SK-N-SH (cell line): ENCODE measurements at regions not wholly inside any gene's neighbourhood (a gene's known extent, or its start where the extent isn't known, plus 50 kb on each side); places are given as distances from the start of the nearest gene placed in this dataset.

ENCODE experiments used
- CTCF ChIA-PET: fragments of 300-600, 350-600 bp; formaldehyde crosslinking; extraction: SDS; loops from one replicate; lab custom pipeline; 2021; lab: Yijun Ruan, JAX
- POLR2A ChIA-PET: fragments of 350-600 bp; sonication (Branson Sonifier 250); formaldehyde crosslinking; extraction: SDS; loops from one replicate; lab custom pipeline; 2020; ENCODE audit warnings: antibody characterized with exemption, inconsistent platforms; lab: Yijun Ruan, JAX
- DNase-seq: peaks from one replicate; pipeline ENCODE4 v3.0.0; 2012
- H2AFZ ChIP-seq: fragments of 200-600 bp; sonication (generic); 2 replicates; pipeline ENCODE4 v1.8.1; 2016; ENCODE audit warnings: antibody characterized with exemption, mild to moderate bottlenecking, low read depth
- H3F3A ChIP-seq: fragments of 200-600 bp; sonication (generic); replicated peaks from 2 replicates; pipeline ENCODE3; 2016; ENCODE audit warnings: antibody characterized with exemption, mild to moderate bottlenecking; ENCODE audit not compliant: insufficient read depth
- H3K27ac ChIP-seq, 2 experiments: fragments of 200-500 bp in 1 of 2; fragments of 200-600 bp in 1 of 2; sonication (Bioruptor generic) in 1 of 2; sonication (generic), shearing (Covaris generic) in 1 of 2; 2 replicates each; pipeline versions ENCODE4 v1.5.1 to v1.6.1; 2014 to 2016; ENCODE audit warnings: low read depth in 2 of 2, inconsistent platforms in 1 of 2, low read length in 1 of 2, mild to moderate bottlenecking in 1 of 2, mixed read lengths in 1 of 2
- H3K27me3 ChIP-seq: fragments of 200-600 bp; sonication (generic), shearing (Covaris generic); 2 replicates; pipeline ENCODE4 v1.6.1; 2016; ENCODE audit warnings: mixed run types; ENCODE audit not compliant: insufficient read depth
- H3K36me3 ChIP-seq, 2 experiments: fragments of 200-500 bp in 1 of 2; fragments of 200-600 bp in 1 of 2; sonication (Bioruptor generic) in 1 of 2; sonication (generic) in 1 of 2; replicated peaks in 1 of 2; 2 replicates each; pipeline versions ENCODE3 to v1.5.1; 2014 to 2016; ENCODE audit warnings: low read length in 1 of 2, mild to moderate bottlenecking in 1 of 2; ENCODE audit not compliant: insufficient read depth in 2 of 2, control insufficient read depth in 1 of 2
- H3K4me1 ChIP-seq, 2 experiments: fragments of 200-500 bp in 1 of 2; fragments of 200-600 bp in 1 of 2; sonication (Bioruptor generic) in 1 of 2; sonication (generic), shearing (Covaris generic) in 1 of 2; 2 replicates each; pipeline versions ENCODE4 v1.5.1 to v1.6.1; 2014 to 2016; ENCODE audit warnings: low read depth in 1 of 2, low read length in 1 of 2, mixed run types in 1 of 2; ENCODE audit not compliant: insufficient read depth in 2 of 2, control insufficient read depth in 1 of 2
- H3K4me2 ChIP-seq: fragments of 200-600 bp; sonication (generic), shearing (Covaris generic); 2 replicates; pipeline ENCODE4 v1.6.1; 2017; ENCODE audit warnings: mixed run types
- H3K4me3 ChIP-seq, 2 experiments: fragments of 200-500 bp in 1 of 2; fragments of 200-600 bp in 1 of 2; sonication (Bioruptor generic) in 1 of 2; sonication (generic), shearing (Covaris generic) in 1 of 2; 2 replicates each; pipeline versions ENCODE4 v1.5.1 to v1.8.1; 2014 to 2016; ENCODE audit warnings: low read depth in 2 of 2, inconsistent platforms in 1 of 2, low read length in 1 of 2, mild to moderate bottlenecking in 1 of 2, mixed read lengths in 1 of 2, moderate library complexity in 1 of 2
- H3K79me2 ChIP-seq: fragments of 200-600 bp; sonication (generic); 2 replicates; pipeline ENCODE4 v1.8.1; 2017; ENCODE audit warnings: mild to moderate bottlenecking; ENCODE audit not compliant: insufficient read depth
- H3K9ac ChIP-seq: fragments of 200-600 bp; sonication (generic); 2 replicates; pipeline ENCODE4 v1.6.1; 2017; ENCODE audit warnings: mixed run types
- H3K9me2 ChIP-seq: fragments of 200-600 bp; sonication (generic); 2 replicates; pipeline ENCODE4 v1.6.1; 2017; ENCODE audit warnings: mixed run types
- H3K9me3 ChIP-seq: fragments of 200-600 bp; sonication (generic); 2 replicates; pipeline ENCODE4 v1.6.1; 2017; ENCODE audit warnings: mixed run types, mild to moderate bottlenecking, moderate library complexity
- H4K20me1 ChIP-seq: fragments of 200-600 bp; sonication (generic); 2 replicates; pipeline ENCODE4 v1.6.1; 2017; ENCODE audit warnings: mild to moderate bottlenecking, mixed run types; ENCODE audit not compliant: insufficient read depth
- CHD2 ChIP-seq: fragments of 150-350 bp; IDR thresholded peaks from 2 replicates; pipeline ENCODE4 v1.6.1; 2018; ENCODE audit warnings: low read length; ENCODE audit not compliant: partially characterized antibody
- CTCF ChIP-seq: fragments of 200-600 bp; sonication (generic); IDR thresholded peaks from 2 replicates; pipeline ENCODE4 v1.6.1; 2017; ENCODE audit warnings: antibody characterized with exemption, mild to moderate bottlenecking, moderate library complexity
- ELF1 ChIP-seq: IDR thresholded peaks from 2 replicates; pipeline ENCODE4 v1.4.0; 2012
- EZH2phosphoT487 ChIP-seq: fragments of 200-600 bp; sonication (generic); IDR thresholded peaks from 2 replicates; pipeline ENCODE4 v1.6.1; 2017; ENCODE audit warnings: low read depth, mixed run types, mild to moderate bottlenecking, antibody characterized with exemption, moderate library complexity, borderline replicate concordance
- FOSL2 ChIP-seq: IDR thresholded peaks from 2 replicates; pipeline ENCODE4 v1.4.0; 2012; ENCODE audit warnings: low read depth, mild to moderate bottlenecking, moderate library complexity, borderline replicate concordance
- FOXJ3 ChIP-seq: sonication (generic); formaldehyde crosslinking; IDR thresholded peaks from 2 replicates; pipeline ENCODE4 v1.5.1; 2020; ENCODE audit warnings: mild to moderate bottlenecking, missing genetic modification reagents
- GATA2 ChIP-seq: sonication (generic); formaldehyde crosslinking; IDR thresholded peaks from 2 replicates; pipeline ENCODE4 v1.5.0; 2020; ENCODE audit warnings: mild to moderate bottlenecking, missing genetic modification reagents
- JUND ChIP-seq: IDR thresholded peaks from 2 replicates; pipeline ENCODE4 v1.4.0; 2012
- MAX ChIP-seq: IDR thresholded peaks from 2 replicates; pipeline ENCODE4 v1.4.0; 2012; ENCODE audit warnings: low read depth
- MXI1 ChIP-seq: IDR thresholded peaks from 2 replicates; pipeline ENCODE4 v1.6.1; 2012; ENCODE audit warnings: mild to moderate bottlenecking, low read depth, low read length, improper control_type of control experiment
- NFIC ChIP-seq: IDR thresholded peaks from 2 replicates; pipeline ENCODE4 v1.4.0; 2012; ENCODE audit warnings: borderline replicate concordance
- NRF1 ChIP-seq: IDR thresholded peaks from 2 replicates; pipeline ENCODE4 v1.6.1; 2012; ENCODE audit warnings: low read depth, mild to moderate bottlenecking, low read length
- POLR2AphosphoS5 ChIP-seq: IDR thresholded peaks from 2 replicates; pipeline ENCODE4 v1.6.1; 2012; ENCODE audit warnings: low read depth, low read length
- RAD21 ChIP-seq: IDR thresholded peaks from 2 replicates; pipeline ENCODE4 v1.6.1; 2012; ENCODE audit warnings: mild to moderate bottlenecking, low read length
- RCOR1 ChIP-seq: fragments of 150-350 bp; IDR thresholded peaks from 2 replicates; pipeline ENCODE4 v1.6.1; 2017; ENCODE audit warnings: antibody characterized with exemption, low read length
- SIN3A ChIP-seq: IDR thresholded peaks from 2 replicates; pipeline ENCODE4 v1.6.1; 2012; ENCODE audit warnings: low read depth, mild to moderate bottlenecking, low read length, moderate library complexity, borderline replicate concordance
- SMC3 ChIP-seq: IDR thresholded peaks from 2 replicates; pipeline ENCODE4 v1.6.1; 2012; ENCODE audit warnings: low read depth, low read length, improper control_type of control experiment
- TAF1 ChIP-seq: IDR thresholded peaks from 2 replicates; pipeline ENCODE4 v1.6.1; 2012; ENCODE audit warnings: low read depth, mild to moderate bottlenecking, low read length, moderate library complexity, borderline replicate concordance
- TCF12 ChIP-seq: IDR thresholded peaks from 2 replicates; pipeline ENCODE4 v1.4.0; 2012
- TEAD4 ChIP-seq: IDR thresholded peaks from 2 replicates; pipeline ENCODE4 v1.4.0; 2012; ENCODE audit warnings: mild to moderate bottlenecking, borderline replicate concordance; ENCODE audit not compliant: insufficient read depth
- YY1 ChIP-seq: IDR thresholded peaks from 2 replicates; pipeline ENCODE4 v1.4.0; 2012; ENCODE audit warnings: low read depth, mild to moderate bottlenecking
- WGBS: methylation state at CpG from one replicate; pipeline ENCODE4 v1.1.6; 2017; ENCODE audit warnings: low lambda C conversion rate; 5-methylcytosine and 5-hydroxymethylcytosine counted together

GRCh38 chr5:89106480-89106879, 223.5 kb upstream of the MEF2C start:
- no peaks in the 10 kb centered on the region for H3K27me3 ChIP-seq
- no peak overlapping the region for H3K4me2 ChIP-seq
- ChIA-PET POLR2A (no interaction called here), CTCF (no interaction called here)
- DNase-seq: no peak
- no peaks in the 10 kb centered on the region for H3K9me2 ChIP-seq
- no peak overlapping the region for H3K4me3 ChIP-seq
- no peak for TF ChIP-seq NRF1
- TF ChIP-seq MAX: no peak
- no peak for TF ChIP-seq JUND
- no peak for TF ChIP-seq POLR2AphosphoS5
- no peak for TF ChIP-seq YY1
- no peak for TF ChIP-seq CTCF
- TF ChIP-seq GATA2 (CRISPR knock-in tag): no peak
- TF ChIP-seq CHD2: no peak
- no peak for TF ChIP-seq TEAD4
- no peaks in the 10 kb centered on the region for H3K79me2 ChIP-seq
- H3K9me3 ChIP-seq: no peaks in the 10 kb centered on the region
- H3K36me3 ChIP-seq: no peaks in the 10 kb centered on the region
- no peaks in the 10 kb centered on the region for H3F3A ChIP-seq
- no peaks in the 10 kb centered on the region for H4K20me1 ChIP-seq
- H3K4me1 ChIP-seq: no peaks in the 10 kb centered on the region
- H3K27ac ChIP-seq: no peak overlapping the region
- no peak overlapping the region for H2AFZ ChIP-seq
- 12% methylated on average over 1 of the region's 1 CpG for WGBS
- no peak overlapping the region for H3K9ac ChIP-seq

- TF ChIP-seq TCF12: no peak
- TF ChIP-seq NFIC: no peak
- no peak for TF ChIP-seq FOXJ3 (CRISPR knock-in tag)
- TF ChIP-seq, all 33 proteins: peak for 0
- Histone ChIP-seq H3K27ac (no peak overlapping the region), H3K27me3 (no peaks in the 10 kb centered on the region), H3K9ac (no peak overlapping the region), H3K9me2 (no peaks in the 10 kb centered on the region), H3K79me2 (no peaks in the 10 kb centered on the region), H3K4me3 (no peak overlapping the region), H3F3A (no peaks in the 10 kb centered on the region), H3K9me3 (no peaks in the 10 kb centered on the region), H3K4me2 (no peak overlapping the region), H2AFZ (no peak overlapping the region), H3K36me3 (no peaks in the 10 kb centered on the region), H4K20me1 (no peaks in the 10 kb centered on the region), H3K4me1 (no peaks in the 10 kb centered on the region)
- DNase-seq: no peak
- POLR2A ChIA-PET: no interaction called here
- CTCF ChIA-PET: no interaction called here
- WGBS: 83% methylated on average over 2 of the region's 2 CpGs
Observed at GRCh38 chr5:89105836-89106235, 222.9 kb upstream of the MEF2C start.

GRCh38 chr5:89105171-89105695, 222.2 kb upstream of the MEF2C start:
- ChIA-PET POLR2A (no interaction called here), CTCF (no interaction called here)
- Histone ChIP-seq H2AFZ (no peak overlapping the region), H3K9me2 (no peaks in the 10 kb centered on the region), H3K27me3 (no peaks in the 10 kb centered on the region), H3K79me2 (no peaks in the 10 kb centered on the region), H3K36me3 (no peaks in the 10 kb centered on the region), H3F3A (no peaks in the 10 kb centered on the region), H3K4me3 (no peak overlapping the region), H3K4me2 (no peak overlapping the region), H3K9ac (no peak overlapping the region), H4K20me1 (no peaks in the 10 kb centered on the region), H3K9me3 (no peaks in the 10 kb centered on the region), H3K27ac (no peak overlapping the region), H3K4me1 (no peaks in the 10 kb centered on the region)
- WGBS: 17% methylated on average over 1 of the region's 1 CpG
- TF ChIP-seq JUND (no peak), SMC3 (no peak), CHD2 (no peak), RCOR1 (no peak), FOSL2 (no peak), NRF1 (no peak), TAF1 (no peak), RAD21 (no peak), SIN3A (no peak), YY1 (no peak), EZH2phosphoT487 (no peak), TCF12 (no peak), FOXJ3 (CRISPR knock-in tag) (no peak), MXI1 (no peak), ELF1 (no peak)
- DNase-seq: no peak
